ENCODE measurements at regions not wholly inside any gene's neighbourhood (a gene's known extent, or its start where the extent isn't known, plus 50 kb on each side); places are given as distances from the start of the nearest gene placed in this dataset.

DNA sequence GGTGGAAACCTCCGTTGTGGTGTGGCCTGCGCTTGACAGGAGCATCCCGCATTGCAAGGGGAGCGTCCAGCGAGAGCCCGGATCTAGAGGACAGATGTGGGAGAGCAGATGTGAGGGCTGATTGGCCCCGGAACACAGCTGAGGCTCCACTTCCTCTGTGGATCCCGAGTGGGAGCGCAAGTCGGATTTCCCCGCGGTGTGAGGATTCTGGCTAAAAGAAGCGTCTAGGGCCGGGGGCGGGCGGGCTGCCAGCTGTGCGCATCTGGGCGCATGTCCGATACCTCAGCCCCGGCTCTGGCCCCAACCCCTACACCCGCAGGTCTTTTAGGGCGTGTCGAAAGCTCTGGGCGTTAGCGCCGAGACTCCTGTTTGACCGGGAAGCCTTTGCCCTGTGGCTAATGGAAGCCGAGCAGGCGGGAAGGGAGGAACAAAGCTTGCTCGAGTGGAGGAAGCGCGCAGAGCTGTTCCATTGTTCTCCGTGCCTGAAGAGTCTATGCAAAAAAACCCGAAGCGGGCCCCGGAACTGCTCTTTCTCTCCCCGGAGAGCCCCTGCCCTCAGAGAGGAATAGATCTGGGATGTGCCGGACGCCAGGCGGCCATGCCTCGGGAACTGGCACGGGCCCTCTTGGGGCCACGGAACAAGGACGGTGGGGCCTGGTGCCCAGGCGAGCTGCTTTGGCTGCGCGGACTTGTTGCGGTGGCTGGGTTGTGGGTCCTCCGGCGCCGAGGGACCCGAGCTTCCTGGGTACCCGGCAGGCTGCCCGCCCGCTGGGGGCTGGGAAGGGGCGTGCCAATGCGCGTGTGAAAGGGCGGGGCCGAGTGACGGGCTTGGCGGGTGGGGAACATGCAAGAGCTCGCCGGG, 111.1 kb downstream of the NAV1 start:
- Histone ChIP-seq H3K27me3 (ENCODE audit: insufficient read depth, low read depth) (peaks cover 5% of the 10 kb centered on the region; the same call in 1 of the 2 replicates), H3K27ac (no peak overlapping the region), H2AFZ (0 out of 2 replicates have a peak overlapping the region, but pooled peaks have one; percentile 47), H3K4me1 (replicated peaks; ENCODE audit: insufficient read depth) (no peaks in the 10 kb centered on the region), H3K9me2 (ENCODE audit: insufficient read depth) (no peaks in the 10 kb centered on the region), H3K9me3 (ENCODE audit: insufficient read depth, low read depth) (no peaks in the 10 kb centered on the region), H4K20me1 (ENCODE audit: insufficient read depth) (peaks cover 5% of the 10 kb centered on the region; the same call in 1 of the 2 replicates), H3K4me3 (peak overlapping the region; percentile 32; the same call in 1 of the 2 replicates), H3K4me2 (peak overlapping the region; percentile 57; the same call in 1 of the 2 replicates), H3F3A (ENCODE audit: insufficient read depth, low read depth) (peaks cover 7% of the 10 kb centered on the region; the same call in 1 of the 2 replicates), H3K36me3 (ENCODE audit: low read depth) (no peaks in the 10 kb centered on the region), H3K79me2 (ENCODE audit: low read depth) (no peaks in the 10 kb centered on the region)
- intact Hi-C loops (cut with micrococcal nuclease; ENCODE audit: unreplicated experiment), result no loop called here
- POLR2A ChIA-PET (ENCODE audit: unreplicated experiment), result interaction anchor here (0.5 to 0.6 kb wide), 6 partner anchors 13 to 493 kb away, joined by 3 to 8 read pairs (median 4); no protein-coding TSS in a partner anchor
- TSS peak; percentile 49 for BruUV-seq (replicated peaks)
- DNase-seq, result peak in 1 of 2 experiments; percentile 77
- CTCF ChIA-PET, result interaction anchor here (1.1 kb wide), 1 partner anchor 89 kb away, joined by 7 read pairs; no protein-coding TSS in a partner anchor
- TF ChIP-seq, protein P1, sequence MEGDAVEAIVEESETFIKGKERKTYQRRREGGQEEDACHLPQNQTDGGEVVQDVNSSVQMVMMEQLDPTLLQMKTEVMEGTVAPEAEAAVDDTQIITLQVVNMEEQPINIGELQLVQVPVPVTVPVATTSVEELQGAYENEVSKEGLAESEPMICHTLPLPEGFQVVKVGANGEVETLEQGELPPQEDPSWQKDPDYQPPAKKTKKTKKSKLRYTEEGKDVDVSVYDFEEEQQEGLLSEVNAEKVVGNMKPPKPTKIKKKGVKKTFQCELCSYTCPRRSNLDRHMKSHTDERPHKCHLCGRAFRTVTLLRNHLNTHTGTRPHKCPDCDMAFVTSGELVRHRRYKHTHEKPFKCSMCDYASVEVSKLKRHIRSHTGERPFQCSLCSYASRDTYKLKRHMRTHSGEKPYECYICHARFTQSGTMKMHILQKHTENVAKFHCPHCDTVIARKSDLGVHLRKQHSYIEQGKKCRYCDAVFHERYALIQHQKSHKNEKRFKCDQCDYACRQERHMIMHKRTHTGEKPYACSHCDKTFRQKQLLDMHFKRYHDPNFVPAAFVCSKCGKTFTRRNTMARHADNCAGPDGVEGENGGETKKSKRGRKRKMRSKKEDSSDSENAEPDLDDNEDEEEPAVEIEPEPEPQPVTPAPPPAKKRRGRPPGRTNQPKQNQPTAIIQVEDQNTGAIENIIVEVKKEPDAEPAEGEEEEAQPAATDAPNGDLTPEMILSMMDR (conservative IDR thresholded peaks at IDR 0.05), result no peak
- no peak for TF ChIP-seq EZH2 (IDR thresholded peaks at IDR 0.05; ENCODE audit: low read depth)

DNA sequence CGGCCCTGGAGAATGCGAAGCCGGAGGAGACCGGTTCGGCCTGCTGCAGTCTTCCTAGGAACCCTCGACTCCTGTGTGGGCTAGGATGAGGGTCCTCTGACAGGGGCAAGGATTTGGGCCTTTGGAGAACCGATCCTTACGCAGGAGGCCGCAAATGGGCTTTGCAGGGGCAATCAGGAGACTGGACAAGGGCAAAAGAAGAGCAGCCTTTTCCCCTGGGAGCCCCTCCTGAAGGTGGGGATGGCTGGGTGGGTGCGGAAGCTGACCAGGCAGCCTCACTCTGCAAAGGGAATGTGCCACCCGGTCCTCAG, 111.7 kb downstream of the NAV1 start:
- H2AFZ ChIP-seq, result no peak overlapping the region
- DNase-seq, result no peak
- no peaks in the 10 kb centered on the region for H3K36me3 ChIP-seq (ENCODE audit: low read depth)
- H3K4me1 ChIP-seq (replicated peaks; ENCODE audit: insufficient read depth), result no peaks in the 10 kb centered on the region
- H3K9me2 ChIP-seq (ENCODE audit: insufficient read depth), result no peaks in the 10 kb centered on the region
- peaks cover 5% of the 10 kb centered on the region; the same call in 1 of the 2 replicates for H4K20me1 ChIP-seq (ENCODE audit: insufficient read depth)
- H3K4me3 ChIP-seq, result no peak overlapping the region
- POLR2A ChIA-PET (ENCODE audit: unreplicated experiment), result interaction anchor here (0.5 to 0.6 kb wide), 5 partner anchors 14 to 492 kb away, joined by 3 to 6 read pairs (median 4); no protein-coding TSS in a partner anchor
- H3K27me3 ChIP-seq (ENCODE audit: insufficient read depth, low read depth), result peaks cover 5% of the 10 kb centered on the region; the same call in 1 of the 2 replicates
- CTCF ChIA-PET, result no interaction called here
- H3F3A ChIP-seq (ENCODE audit: insufficient read depth, low read depth), result peaks cover 7% of the 10 kb centered on the region; the same call in 1 of the 2 replicates
- intact Hi-C loops (cut with micrococcal nuclease; ENCODE audit: unreplicated experiment), result no loop called here
- TF ChIP-seq EZH2 (IDR thresholded peaks at IDR 0.05; ENCODE audit: low read depth), result no peak
- TF ChIP-seq, protein P1 (conservative IDR thresholded peaks at IDR 0.05), result no peak
- no peak overlapping the region; the same call in 1 of the 2 replicates for H3K4me2 ChIP-seq
- BruUV-seq (replicated peaks), result no TSS peak
- no peaks in the 10 kb centered on the region for H3K9me3 ChIP-seq (ENCODE audit: insufficient read depth, low read depth)
- H3K27ac ChIP-seq, result no peak overlapping the region
- H3K79me2 ChIP-seq (ENCODE audit: low read depth), result no peaks in the 10 kb centered on the region

DNA sequence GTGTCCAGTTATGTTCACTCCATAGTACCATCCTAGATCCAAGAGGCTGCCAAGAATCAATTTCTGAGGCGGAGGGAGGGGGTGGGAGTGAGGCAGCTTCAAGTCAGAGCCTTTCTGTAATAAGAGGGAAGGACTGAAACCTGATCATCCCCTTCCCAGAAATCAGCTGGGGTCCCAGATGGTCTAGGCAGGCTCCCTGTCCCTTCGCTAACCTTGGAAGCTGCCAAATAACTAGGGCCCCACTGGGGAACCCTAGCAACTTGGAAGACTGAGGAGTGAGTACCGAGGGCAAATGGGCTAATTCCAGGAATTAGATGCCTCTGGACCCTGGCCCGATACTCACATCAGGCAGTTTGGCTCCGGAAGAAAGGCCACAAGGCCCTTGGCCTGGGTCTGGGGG, 113.3 kb downstream of the NAV1 start:
- Histone ChIP-seq H3K4me1 (replicated peaks; ENCODE audit: insufficient read depth) (no peaks in the 10 kb centered on the region), H3K79me2 (ENCODE audit: low read depth) (no peaks in the 10 kb centered on the region), H3K36me3 (ENCODE audit: low read depth) (no peaks in the 10 kb centered on the region), H4K20me1 (ENCODE audit: insufficient read depth) (peaks cover 5% of the 10 kb centered on the region; the same call in 1 of the 2 replicates), H3K9me2 (ENCODE audit: insufficient read depth) (no peaks in the 10 kb centered on the region), H3K4me3 (no peak overlapping the region), H3K27me3 (ENCODE audit: insufficient read depth, low read depth) (peaks cover 5% of the 10 kb centered on the region; the same call in 1 of the 2 replicates), H2AFZ (no peak overlapping the region), H3F3A (ENCODE audit: insufficient read depth, low read depth) (no peaks in the 10 kb centered on the region), H3K4me2 (no peak overlapping the region), H3K27ac (no peak overlapping the region), H3K9me3 (ENCODE audit: insufficient read depth, low read depth) (no peaks in the 10 kb centered on the region)
- no peak for DNase-seq
- CTCF ChIA-PET, result no interaction called here
- POLR2A ChIA-PET (ENCODE audit: unreplicated experiment), result no interaction called here
- no peak for TF ChIP-seq EZH2 (IDR thresholded peaks at IDR 0.05; ENCODE audit: low read depth)
- TF ChIP-seq, protein P1 (conservative IDR thresholded peaks at IDR 0.05), result no peak
- intact Hi-C loops (cut with micrococcal nuclease; ENCODE audit: unreplicated experiment), result no loop called here
- BruUV-seq (replicated peaks), result no TSS peak
